ENCODE measurements at regions not wholly inside any gene's neighbourhood (a gene's known extent, or its start where the extent isn't known, plus 50 kb on each side); places are given as distances from the start of the nearest gene placed in this dataset.

- TF ChIP-seq YY1 (IDR thresholded peaks at IDR 0.05; ENCODE audit: insufficient read depth, insufficient read length) (no peak), ZNF274 (IDR thresholded peaks at IDR 0.05; ENCODE audit: low read depth, low read length) (no peak), SUZ12 (IDR thresholded peaks at IDR 0.05; ENCODE audit: extremely low read depth, insufficient read depth, insufficient read length) (no peak)
These were observed 74.1 kb upstream of the MON1B start for GRCh38 chr16:77116856-77117255.
